SK-N-MC (cell line): ENCODE measurements at regions not wholly inside any gene's neighbourhood (a gene's known extent, or its start where the extent isn't known, plus 50 kb on each side); places are given as distances from the start of the nearest gene placed in this dataset.

Source experiments
- DNase-seq: peaks from one replicate; pipeline ENCODE4 v3.0.0-alpha.2; 2011; ENCODE audit warnings: low read depth, low spot score
- H3K27ac ChIP-seq: fragments of 200-600 bp; sonication (generic); 2 replicates; pipeline ENCODE4 v1.5.1; 2016; ENCODE audit warnings: mixed run types
- H3K36me3 ChIP-seq: fragments of 200-600 bp; sonication (generic); 2 replicates; pipeline ENCODE4 v1.6.1; 2017; ENCODE audit warnings: antibody characterized with exemption, low read length, mixed read lengths; ENCODE audit not compliant: insufficient read depth
- H3K4me3 ChIP-seq: fragments of 200-600 bp; sonication (generic); 2 replicates; pipeline ENCODE4 v1.5.1; 2016
- H3K9ac ChIP-seq: fragments of 200-600 bp; sonication (generic); 2 replicates; pipeline ENCODE4 v1.8.0; 2017; ENCODE audit warnings: mixed run types, mixed read lengths; ENCODE audit not compliant: insufficient read length
- H3K9me3 ChIP-seq: fragments of 200-600 bp; sonication (generic); 2 replicates; pipeline ENCODE4 v1.6.1; 2017; ENCODE audit warnings: low read depth, mild to moderate bottlenecking, antibody characterized with exemption, low read length, moderate library complexity, mixed read lengths
- EZH2 ChIP-seq: fragments of 200-600 bp; sonication (generic); IDR thresholded peaks from one replicate; pipeline ENCODE4 v1.6.1; 2017; ENCODE audit warnings: antibody characterized with exemption
- FOXP2 ChIP-seq: optimal IDR thresholded peaks from 2 replicates; pipeline ENCODE3; 2011; ENCODE audit warnings: mild to moderate bottlenecking, moderate library complexity; ENCODE audit not compliant: insufficient read depth; ENCODE audit errors: extremely low read length, control extremely low read depth
- POLR2AphosphoS5 ChIP-seq: IDR thresholded peaks from 2 replicates; pipeline ENCODE4 v1.6.1; 2012; ENCODE audit warnings: mild to moderate bottlenecking, low read depth, low read length, borderline replicate concordance

- Histone ChIP-seq H3K9ac (no peak overlapping the region), H3K27ac (no peak overlapping the region), H3K4me3 (no peak overlapping the region), H3K9me3 (no peaks in the 10 kb centered on the region), H3K36me3 (no peaks in the 10 kb centered on the region)
- DNase-seq: no peak
- TF ChIP-seq FOXP2 (no peak), EZH2 (no peak), POLR2AphosphoS5 (no peak)
Measured at GRCh38 chr13:44887515-44887914, 101.8 kb downstream of the NUFIP1 start.

- H3K9me3 ChIP-seq: no peaks in the 10 kb centered on the region
- TF ChIP-seq FOXP2: no peak
- no peak for TF ChIP-seq POLR2AphosphoS5
- no peak for TF ChIP-seq EZH2
- no peak overlapping the region for H3K27ac ChIP-seq
- H3K36me3 ChIP-seq: no peaks in the 10 kb centered on the region
- no peak overlapping the region for H3K9ac ChIP-seq
- no peak for DNase-seq
- H3K4me3 ChIP-seq: no peak overlapping the region
Measured at GRCh38 chr13:44884076-44884729, 105.1 kb downstream of the NUFIP1 start.

GRCh38 chr13:44879452-44880058, 109.7 kb downstream of the NUFIP1 start:
- Histone ChIP-seq H3K9me3 (no peaks in the 10 kb centered on the region), H3K9ac (no peak overlapping the region), H3K27ac (no peak overlapping the region), H3K4me3 (no peak overlapping the region), H3K36me3 (no peaks in the 10 kb centered on the region)
- no peak for TF ChIP-seq EZH2
- TF ChIP-seq POLR2AphosphoS5: no peak
- TF ChIP-seq FOXP2: no peak
- no peak for DNase-seq

GRCh38 chr13:44876782-44877324, 112.4 kb downstream of the NUFIP1 start:
- DNase-seq: no peak
- Histone ChIP-seq H3K4me3 (no peak overlapping the region), H3K27ac (no peak overlapping the region), H3K9ac (no peak overlapping the region), H3K9me3 (no peaks in the 10 kb centered on the region), H3K36me3 (no peaks in the 10 kb centered on the region)
- TF ChIP-seq FOXP2 (no peak), POLR2AphosphoS5 (no peak), EZH2 (no peak)

- no peaks in the 10 kb centered on the region for H3K9me3 ChIP-seq
- no peak for DNase-seq
- TF ChIP-seq POLR2AphosphoS5 (no peak), EZH2 (no peak), FOXP2 (no peak)
- no peaks in the 10 kb centered on the region for H3K36me3 ChIP-seq
- H3K27ac ChIP-seq: no peak overlapping the region
- no peak overlapping the region for H3K9ac ChIP-seq
- no peak overlapping the region for H3K4me3 ChIP-seq
Measured at GRCh38 chr13:44874886-44875630, 114.2 kb downstream of the NUFIP1 start.

DNA sequence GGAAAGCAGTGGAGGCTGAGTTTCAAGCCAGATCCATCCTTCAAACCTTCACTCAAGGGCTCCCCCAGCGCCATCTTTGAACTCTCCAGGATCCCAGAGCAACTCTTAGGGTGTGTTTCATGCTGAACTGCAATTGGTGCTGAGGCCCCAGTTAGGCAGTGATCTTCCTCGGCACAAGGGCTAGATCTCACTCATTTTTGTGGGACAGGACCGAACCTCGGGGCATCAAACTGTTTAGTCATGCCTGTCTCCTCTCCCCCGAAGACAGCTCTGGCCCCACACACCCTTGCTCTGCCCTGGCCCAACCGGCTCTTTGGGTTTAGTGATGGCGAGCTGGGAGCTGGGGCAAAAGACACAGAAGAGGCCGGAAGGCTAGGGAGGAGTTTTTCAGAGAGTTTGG, 115.1 kb downstream of the NUFIP1 start:
- no peak overlapping the region for H3K4me3 ChIP-seq
- no peak overlapping the region for H3K9ac ChIP-seq
- no peaks in the 10 kb centered on the region for H3K9me3 ChIP-seq
- DNase-seq: no peak
- H3K27ac ChIP-seq: no peak overlapping the region
- H3K36me3 ChIP-seq: no peaks in the 10 kb centered on the region
- TF ChIP-seq EZH2: no peak
- no peak for TF ChIP-seq POLR2AphosphoS5
- no peak for TF ChIP-seq FOXP2

GRCh38 chr13:44873461-44873860, 115.8 kb downstream of the NUFIP1 start:
- DNase-seq: no peak
- no peak overlapping the region for H3K27ac ChIP-seq

GRCh38 chr13:44872751-44873150, 116.5 kb downstream of the NUFIP1 start:
- Histone ChIP-seq H3K27ac (no peak overlapping the region), H3K9ac (no peak overlapping the region), H3K36me3 (no peaks in the 10 kb centered on the region), H3K4me3 (no peak overlapping the region), H3K9me3 (no peaks in the 10 kb centered on the region)
- no peak for DNase-seq
- no peak for TF ChIP-seq POLR2AphosphoS5
- no peak for TF ChIP-seq EZH2
- TF ChIP-seq FOXP2: no peak

More at GRCh38 chr13:44873461-44873860, 115.8 kb downstream of the NUFIP1 start:
- Histone ChIP-seq H3K9ac (no peak overlapping the region), H3K4me3 (no peak overlapping the region), H3K36me3 (no peaks in the 10 kb centered on the region), H3K9me3 (no peaks in the 10 kb centered on the region)
- no peak for TF ChIP-seq POLR2AphosphoS5
- TF ChIP-seq EZH2: no peak
- TF ChIP-seq FOXP2: no peak
